ENCODE measurements at regions not wholly inside any gene's neighbourhood (a gene's known extent, or its start where the extent isn't known, plus 50 kb on each side); places are given as distances from the start of the nearest gene placed in this dataset.

DNA sequence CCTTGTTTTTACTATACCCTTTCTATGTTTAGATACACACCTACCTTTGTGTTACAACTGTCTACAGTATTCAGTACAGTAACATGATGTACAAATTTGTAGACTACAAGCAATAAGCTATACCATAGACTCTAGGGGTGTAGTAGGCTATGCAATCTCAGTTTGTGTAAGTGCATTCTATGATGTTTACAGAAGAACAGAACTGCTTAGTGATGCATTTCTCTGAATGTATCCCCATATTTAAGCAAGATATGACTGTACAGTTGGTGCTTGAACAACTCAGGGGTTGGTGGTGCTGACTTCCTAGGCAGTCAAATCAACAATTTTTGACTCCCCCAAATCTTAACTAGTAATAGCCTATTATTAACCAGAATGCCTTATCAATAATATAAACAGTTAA is 467.1 kb upstream of the TGFBR2 start:
- Histone ChIP-seq H3K14ac (ENCODE audit: insufficient read length) (no peak overlapping the region), H3K9me3 (ENCODE audit: insufficient read depth in 2 of 2, low read depth in 1 of 2, low read length in 1 of 2) (no peaks in the 10 kb centered on the region), H2BK120ac (replicated peaks; ENCODE audit: low read depth, low read length) (no peak overlapping the region), H3K23ac (ENCODE audit: insufficient read length) (no peak overlapping the region), H2BK5ac (ENCODE audit: low read depth, low read length) (no peak overlapping the region), H2BK15ac (ENCODE audit: low read length) (no peak overlapping the region), H3K4me1 (replicated peaks in 1 of 4; ENCODE audit: control insufficient read depth in 3 of 4, insufficient read depth in 4 of 4, low read length in 3 of 4) (no peaks in the 10 kb centered on the region), H3K27me3 (replicated peaks in 1 of 4; ENCODE audit: control insufficient read depth in 3 of 4, extremely low read depth in 1 of 4, insufficient read depth in 3 of 4, low read length in 3 of 4) (no peaks in the 10 kb centered on the region), H3K4me2 (ENCODE audit: insufficient read depth in 1 of 2, low read depth in 2 of 2, low read length in 2 of 2) (no peak overlapping the region), H4K91ac (replicated peaks; ENCODE audit: insufficient read length, low read length) (no peak overlapping the region), H3K27ac (ENCODE audit: low read depth, low read length) (no peak overlapping the region), H3K4me3 (ENCODE audit: extremely low read depth in 1 of 4, insufficient read depth in 2 of 4, low read depth in 3 of 4, low read length in 4 of 4) (no peak overlapping the region), H3K36me3 (ENCODE audit: control insufficient read depth in 2 of 4, insufficient read depth in 4 of 4, low read length in 3 of 4) (no peaks in the 10 kb centered on the region), H3K23me2 (ENCODE audit: low read depth, low read length) (no peaks in the 10 kb centered on the region), H4K5ac (ENCODE audit: insufficient read length, low read depth, low read length) (no peak overlapping the region), H3K18ac (ENCODE audit: extremely low read depth, low read length) (no peak overlapping the region), H2AK5ac (ENCODE audit: low read depth, low read length) (no peak overlapping the region), H2AFZ (ENCODE audit: low read length) (no peak overlapping the region), H3K79me1 (ENCODE audit: low read depth, low read length) (no peaks in the 10 kb centered on the region), H3K56ac (replicated peaks; ENCODE audit: insufficient read length, low read depth, low read length) (no peak overlapping the region), H2BK20ac (ENCODE audit: low read length) (no peak overlapping the region), H3K4ac (replicated peaks; ENCODE audit: insufficient read length, low read depth, low read length) (no peak overlapping the region), H4K8ac (ENCODE audit: extremely low read depth, insufficient read depth, low read length) (no peak overlapping the region), H2BK12ac (ENCODE audit: low read depth, low read length) (no peak overlapping the region), H3K9ac (replicated peaks in 1 of 4; ENCODE audit: extremely low read depth in 1 of 4, low read depth in 3 of 4, low read length in 3 of 4) (no peak overlapping the region), H3K79me2 (ENCODE audit: control insufficient read depth in 1 of 2, insufficient read depth in 2 of 2, low read length in 2 of 2) (no peaks in the 10 kb centered on the region), H4K20me1 (replicated peaks in 1 of 2; ENCODE audit: control insufficient read depth in 1 of 2, insufficient read depth in 2 of 2, low read length in 2 of 2) (no peaks in the 10 kb centered on the region)
- ChIA-PET CTCF (ENCODE audit: partially characterized antibody) (interaction anchor here (0.6 to 1.7 kb wide), 2 partner anchors 13 to 127 kb away, joined by 3 to 4 read pairs; no protein-coding TSS in a partner anchor), POLR2A (ENCODE audit: partially characterized antibody) (no interaction called here)
- DNase-seq (ENCODE audit: low read depth in 1 of 2, low spot score in 2 of 2) (no peak), FAIRE-seq (no peak)
- no peak for TF ChIP-seq CBX8 (IDR thresholded peaks at IDR 0.05; ENCODE audit: borderline replicate concordance, low read depth, low read length)
- no peak for TF ChIP-seq FOSL1 (IDR thresholded peaks at IDR 0.05; ENCODE audit: insufficient read depth, low read depth, low read length)
- no peak for TF ChIP-seq CREB1 (IDR thresholded peaks at IDR 0.05)
- no peak for TF ChIP-seq NRF1 (IDR thresholded peaks at IDR 0.05; ENCODE audit: low read depth, low read length)
- TF ChIP-seq RXRA (IDR thresholded peaks at IDR 0.05; ENCODE audit: insufficient read depth, low read depth, low read length): no peak
- TF ChIP-seq PHF8 (conservative IDR thresholded peaks at IDR 0.05; ENCODE audit: low read depth, low read length): no peak
- TF ChIP-seq RFX5 (IDR thresholded peaks at IDR 0.05; ENCODE audit: borderline replicate concordance, low read depth, low read length): no peak
- no peak for TF ChIP-seq SUZ12 (IDR thresholded peaks at IDR 0.05; ENCODE audit: low read length)
